ENCODE measurements at regions not wholly inside any gene's neighbourhood (a gene's known extent, or its start where the extent isn't known, plus 50 kb on each side); places are given as distances from the start of the nearest gene placed in this dataset.

GRCh38 chr1:195065437-195065836 is 1542.8 kb downstream of the KCNT2 start:
- Histone ChIP-seq H3K4me3 (ENCODE audit: low read depth in 1 of 2, low read length in 2 of 2) (no peak overlapping the region), H3K9me3 (ENCODE audit: insufficient read depth, low read length, severe bottlenecking) (no peaks in the 10 kb centered on the region), H4K20me1 (ENCODE audit: insufficient read depth, low read length) (no peaks in the 10 kb centered on the region), H2AFZ (ENCODE audit: low read depth, low read length) (no peak overlapping the region), H3K79me2 (ENCODE audit: insufficient read depth, low read length) (no peaks in the 10 kb centered on the region), H3K27me3 (ENCODE audit: insufficient read depth, low read length, poor library complexity) (no peaks in the 10 kb centered on the region), H3K4me1 (ENCODE audit: insufficient read depth, low read length) (no peaks in the 10 kb centered on the region), H3K27ac (ENCODE audit: low read length) (no peak overlapping the region), H3K36me3 (ENCODE audit: insufficient read depth, low read length) (no peaks in the 10 kb centered on the region), H3K9ac (ENCODE audit: low read depth, low read length) (no peak overlapping the region), H3K4me2 (ENCODE audit: insufficient read depth, low read length) (no peak overlapping the region)
- TF ChIP-seq, protein P1, sequence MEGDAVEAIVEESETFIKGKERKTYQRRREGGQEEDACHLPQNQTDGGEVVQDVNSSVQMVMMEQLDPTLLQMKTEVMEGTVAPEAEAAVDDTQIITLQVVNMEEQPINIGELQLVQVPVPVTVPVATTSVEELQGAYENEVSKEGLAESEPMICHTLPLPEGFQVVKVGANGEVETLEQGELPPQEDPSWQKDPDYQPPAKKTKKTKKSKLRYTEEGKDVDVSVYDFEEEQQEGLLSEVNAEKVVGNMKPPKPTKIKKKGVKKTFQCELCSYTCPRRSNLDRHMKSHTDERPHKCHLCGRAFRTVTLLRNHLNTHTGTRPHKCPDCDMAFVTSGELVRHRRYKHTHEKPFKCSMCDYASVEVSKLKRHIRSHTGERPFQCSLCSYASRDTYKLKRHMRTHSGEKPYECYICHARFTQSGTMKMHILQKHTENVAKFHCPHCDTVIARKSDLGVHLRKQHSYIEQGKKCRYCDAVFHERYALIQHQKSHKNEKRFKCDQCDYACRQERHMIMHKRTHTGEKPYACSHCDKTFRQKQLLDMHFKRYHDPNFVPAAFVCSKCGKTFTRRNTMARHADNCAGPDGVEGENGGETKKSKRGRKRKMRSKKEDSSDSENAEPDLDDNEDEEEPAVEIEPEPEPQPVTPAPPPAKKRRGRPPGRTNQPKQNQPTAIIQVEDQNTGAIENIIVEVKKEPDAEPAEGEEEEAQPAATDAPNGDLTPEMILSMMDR (IDR thresholded peaks at IDR 0.05; ENCODE audit: borderline replicate concordance, extremely low read depth, low read length, poor library complexity, severe bottlenecking), result no peak
- TF ChIP-seq EZH2 (IDR thresholded peaks at IDR 0.05; ENCODE audit: borderline replicate concordance, low read depth, low read length, severe bottlenecking), result no peak
- ATAC-seq (ENCODE audit: insufficient read depth, low read depth) (no peak), DNase-seq (no peak)

GRCh38 chr1:195064358-195064757 is 1543.9 kb downstream of the KCNT2 start:
- ATAC-seq (ENCODE audit: insufficient read depth, low read depth), result no peak
- H3K9ac ChIP-seq (ENCODE audit: low read depth, low read length), result no peak overlapping the region

DNA sequence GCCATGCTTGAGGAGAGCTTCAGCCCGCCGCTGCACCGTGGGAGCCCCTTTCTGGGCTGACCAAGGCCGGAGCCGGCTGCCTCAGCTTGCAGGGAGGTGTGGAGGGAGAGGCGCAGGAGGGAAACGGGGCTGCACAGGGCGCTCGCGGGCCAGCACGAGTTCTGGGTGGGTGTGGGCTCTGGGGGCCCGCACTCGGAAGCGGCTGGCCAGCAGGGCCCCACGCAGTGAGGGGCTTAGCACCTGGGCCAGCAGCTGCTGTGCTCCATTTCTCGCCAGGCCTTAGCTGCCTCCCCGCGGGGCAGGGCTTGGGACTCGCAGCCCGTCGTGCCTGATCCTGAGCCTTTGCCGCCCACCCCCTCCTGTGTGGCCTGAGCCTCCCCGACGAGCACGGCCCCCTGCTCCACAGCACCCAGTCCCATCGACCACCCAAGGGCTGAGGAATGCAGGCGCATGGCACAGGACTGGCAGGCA is 1554.0 kb downstream of the KCNT2 start:
- Histone ChIP-seq H3K27ac (ENCODE audit: low read length) (no peak overlapping the region), H4K20me1 (ENCODE audit: insufficient read depth, low read length) (no peaks in the 10 kb centered on the region), H3K4me1 (ENCODE audit: insufficient read depth, low read length) (peaks cover 3% of the 10 kb centered on the region; the same call in 1 of the 2 replicates), H3K27me3 (ENCODE audit: insufficient read depth, low read length, poor library complexity) (no peaks in the 10 kb centered on the region), H2AFZ (ENCODE audit: low read depth, low read length) (no peak overlapping the region), H3K36me3 (ENCODE audit: insufficient read depth, low read length) (no peaks in the 10 kb centered on the region), H3K4me3 (ENCODE audit: low read depth in 1 of 2, low read length in 2 of 2) (no peak overlapping the region), H3K4me2 (ENCODE audit: insufficient read depth, low read length) (no peak overlapping the region), H3K9ac (ENCODE audit: low read depth, low read length) (no peak overlapping the region), H3K9me3 (ENCODE audit: insufficient read depth, low read length, severe bottlenecking) (peaks cover 2% of the 10 kb centered on the region), H3K79me2 (ENCODE audit: insufficient read depth, low read length) (no peaks in the 10 kb centered on the region)
- DNase-seq (no peak), ATAC-seq (ENCODE audit: insufficient read depth, low read depth) (no peak)
- TF ChIP-seq EZH2 (IDR thresholded peaks at IDR 0.05; ENCODE audit: borderline replicate concordance, low read depth, low read length, severe bottlenecking), result no peak
- TF ChIP-seq, protein P1 (IDR thresholded peaks at IDR 0.05; ENCODE audit: borderline replicate concordance, extremely low read depth, low read length, poor library complexity, severe bottlenecking), result no peak

More at GRCh38 chr1:195064358-195064757, 1543.9 kb downstream of the KCNT2 start:
- no peak for DNase-seq
- no peak overlapping the region for H2AFZ ChIP-seq (ENCODE audit: low read depth, low read length)
- H3K27me3 ChIP-seq (ENCODE audit: insufficient read depth, low read length, poor library complexity), result no peaks in the 10 kb centered on the region
- no peak overlapping the region for H3K4me2 ChIP-seq (ENCODE audit: insufficient read depth, low read length)
- H4K20me1 ChIP-seq (ENCODE audit: insufficient read depth, low read length), result no peaks in the 10 kb centered on the region
- H3K4me3 ChIP-seq (ENCODE audit: low read depth in 1 of 2, low read length in 2 of 2), result no peak overlapping the region
- H3K27ac ChIP-seq (ENCODE audit: low read length), result no peak overlapping the region
- TF ChIP-seq EZH2 (IDR thresholded peaks at IDR 0.05; ENCODE audit: borderline replicate concordance, low read depth, low read length, severe bottlenecking), result no peak
- TF ChIP-seq, protein P1 (IDR thresholded peaks at IDR 0.05; ENCODE audit: borderline replicate concordance, extremely low read depth, low read length, poor library complexity, severe bottlenecking), result no peak
- H3K9me3 ChIP-seq (ENCODE audit: insufficient read depth, low read length, severe bottlenecking), result no peaks in the 10 kb centered on the region
- H3K4me1 ChIP-seq (ENCODE audit: insufficient read depth, low read length), result no peaks in the 10 kb centered on the region
- no peaks in the 10 kb centered on the region for H3K36me3 ChIP-seq (ENCODE audit: insufficient read depth, low read length)
- no peaks in the 10 kb centered on the region for H3K79me2 ChIP-seq (ENCODE audit: insufficient read depth, low read length)
